Naive thymus-derived CD4-positive, alpha-beta T cell (primary cell): ENCODE measurements at regions not wholly inside any gene's neighbourhood (a gene's known extent, or its start where the extent isn't known, plus 50 kb on each side); places are given as distances from the start of the nearest gene placed in this dataset.
"Not testable (repeated sequence)": the region's sequence is repeated elsewhere in the genome, so short reads cannot be mapped to it uniquely, and the experiment has no call there.

Source experiments
- ATAC-seq: fragments of 150-1000 bp; cut with Tn5 transposase; 2 replicates; pipeline ENCODE4 v1.10.0; 2021; ENCODE audit warnings: mild to moderate bottlenecking, moderate library complexity
- CTCF ChIA-PET: fragments of 350-600 bp; sonication (Branson Sonifier 250); formaldehyde crosslinking; loops from one replicate; lab custom pipeline; 2021; ENCODE audit warnings: antibody characterized with exemption; lab: Charles Lee
- POLR2A ChIA-PET: fragments of 350-600 bp; sonication (Branson Sonifier 250); formaldehyde crosslinking; loops from one replicate; lab custom pipeline; 2021; ENCODE audit warnings: antibody characterized with exemption, inconsistent platforms; lab: Charles Lee
- DNase-seq, 9 donors: peaks; one replicate each; pipeline versions ENCODE4 v3.0.0 to v3.0.0-alpha.2; 2020 to 2022; ENCODE audit warnings: mixed read lengths in 1 of 9
- H3K27ac ChIP-seq: one replicate; pipeline ENCODE4 v1.7.0; 2013; ENCODE audit warnings: mild to moderate bottlenecking, low read depth, low read length, moderate library complexity
- H3K27me3 ChIP-seq, 2 donors: one replicate each; pipeline ENCODE4 v1.7.0; 2013; ENCODE audit warnings: low read length in 2 of 2, mild to moderate bottlenecking in 2 of 2, moderate library complexity in 2 of 2; ENCODE audit not compliant: control insufficient read depth in 2 of 2, insufficient read depth in 2 of 2
- H3K36me3 ChIP-seq, 3 experiments: 1 replicate in 2 of 3; 2 replicates in 1 of 3; pipeline ENCODE4 v1.7.0; 2013; ENCODE audit warnings: low read length in 3 of 3, mild to moderate bottlenecking in 3 of 3, moderate library complexity in 1 of 3; ENCODE audit not compliant: insufficient read depth in 3 of 3, control insufficient read depth in 2 of 3
- H3K4me1 ChIP-seq, 2 donors: one replicate each; pipeline ENCODE4 v1.7.0; 2013; ENCODE audit warnings: low read length in 2 of 2, mild to moderate bottlenecking in 2 of 2, moderate library complexity in 1 of 2; ENCODE audit not compliant: control insufficient read depth in 2 of 2, insufficient read depth in 2 of 2
- H3K4me3 ChIP-seq: 2 replicates; pipeline ENCODE4 v1.7.0; 2013; ENCODE audit warnings: mild to moderate bottlenecking, low read length
- H3K9me3 ChIP-seq, 3 experiments: 1 replicate in 2 of 3; 2 replicates in 1 of 3; pipeline ENCODE4 v1.7.0; 2013; ENCODE audit warnings: low read length in 3 of 3; ENCODE audit not compliant: control insufficient read depth in 2 of 3
- H3K27ac Mint-ChIP-seq, 9 donors: one replicate each; pipeline ENCODE4 v1.8.0; 2020 to 2022; ENCODE audit warnings: mixed read lengths in 9 of 9, mild to moderate bottlenecking in 8 of 9, moderate library complexity in 5 of 9, inconsistent platforms in 2 of 9
- H3K27me3 Mint-ChIP-seq, 5 donors: one replicate each; pipeline ENCODE4 v1.8.0; 2021 to 2022; ENCODE audit warnings: mixed read lengths in 5 of 5, mild to moderate bottlenecking in 1 of 5
- H3K36me3 Mint-ChIP-seq, 5 donors: one replicate each; pipeline ENCODE4 v1.8.0; 2020 to 2022; ENCODE audit warnings: mixed read lengths in 5 of 5, mild to moderate bottlenecking in 3 of 5, inconsistent platforms in 1 of 5
- H3K4me1 Mint-ChIP-seq, 7 donors: one replicate each; pipeline ENCODE4 v1.8.0; 2020 to 2022; ENCODE audit warnings: mixed read lengths in 7 of 7, mild to moderate bottlenecking in 3 of 7, inconsistent platforms in 1 of 7
- H3K4me3 Mint-ChIP-seq, 10 donors: one replicate each; pipeline ENCODE4 v1.8.0; 2020 to 2022; ENCODE audit warnings: mild to moderate bottlenecking in 10 of 10, mixed read lengths in 10 of 10, moderate library complexity in 6 of 10, inconsistent platforms in 2 of 10
- H3K9me3 Mint-ChIP-seq, 11 donors: one replicate each; pipeline ENCODE4 v1.8.0; 2020 to 2022; ENCODE audit warnings: mixed read lengths in 11 of 11, mild to moderate bottlenecking in 4 of 11, inconsistent platforms in 1 of 11, moderate library complexity in 1 of 11
- intact Hi-C, 2 donors: fragments of 100-400 bp; cut with micrococcal nuclease; formaldehyde crosslinking; loops; one replicate each; pipeline ENCODE4 v1.15.1; 2023

GRCh38 chrX:63167002-63167401 lies 184.1 kb downstream of the SPIN4 start:
- not testable (repeated sequence) for H3K4me1 Mint-ChIP-seq, ATAC-seq

GRCh38 chrX:63160994-63161393 lies 190.1 kb downstream of the SPIN4 start:
- H3K4me3 ChIP-seq, H3K4me1 Mint-ChIP-seq, H3K36me3 ChIP-seq, H3K4me1 ChIP-seq, H3K27ac ChIP-seq, ATAC-seq, DNase-seq, H3K27ac Mint-ChIP-seq, H3K27me3 Mint-ChIP-seq, H3K36me3 Mint-ChIP-seq, H3K4me3 Mint-ChIP-seq, H3K27me3 ChIP-seq, H3K9me3 Mint-ChIP-seq, CTCF ChIA-PET, intact Hi-C loops, H3K9me3 ChIP-seq, POLR2A ChIA-PET: not testable (repeated sequence)

More at GRCh38 chrX:63167002-63167401, 184.1 kb downstream of the SPIN4 start:
- DNase-seq, H3K27ac ChIP-seq, intact Hi-C loops, H3K27me3 ChIP-seq, POLR2A ChIA-PET, H3K27ac Mint-ChIP-seq, H3K27me3 Mint-ChIP-seq, H3K4me3 ChIP-seq, H3K36me3 Mint-ChIP-seq, H3K4me3 Mint-ChIP-seq, H3K9me3 ChIP-seq, H3K4me1 ChIP-seq, CTCF ChIA-PET, H3K9me3 Mint-ChIP-seq, H3K36me3 ChIP-seq: not testable (repeated sequence)

GRCh38 chrX:63160340-63160739 lies 190.8 kb downstream of the SPIN4 start:
- DNase-seq, H3K27ac Mint-ChIP-seq, H3K27ac ChIP-seq, H3K9me3 Mint-ChIP-seq, H3K9me3 ChIP-seq, H3K27me3 Mint-ChIP-seq, intact Hi-C loops, H3K36me3 ChIP-seq, CTCF ChIA-PET, H3K4me1 Mint-ChIP-seq, H3K4me3 Mint-ChIP-seq, POLR2A ChIA-PET, H3K27me3 ChIP-seq, H3K4me1 ChIP-seq, ATAC-seq, H3K4me3 ChIP-seq, H3K36me3 Mint-ChIP-seq: not testable (repeated sequence)

GRCh38 chrX:63145526-63145925 lies 205.6 kb downstream of the SPIN4 start:
- ATAC-seq, CTCF ChIA-PET, H3K9me3 Mint-ChIP-seq, H3K36me3 ChIP-seq, H3K4me1 ChIP-seq, H3K4me3 Mint-ChIP-seq, H3K27me3 Mint-ChIP-seq, H3K4me3 ChIP-seq, H3K27ac Mint-ChIP-seq, H3K4me1 Mint-ChIP-seq, POLR2A ChIA-PET, intact Hi-C loops, H3K27me3 ChIP-seq, DNase-seq, H3K9me3 ChIP-seq, H3K27ac ChIP-seq, H3K36me3 Mint-ChIP-seq: not testable (repeated sequence)

- DNase-seq, H3K9me3 Mint-ChIP-seq, H3K36me3 ChIP-seq, H3K9me3 ChIP-seq, H3K4me3 Mint-ChIP-seq, H3K27me3 ChIP-seq, H3K27ac Mint-ChIP-seq, ATAC-seq, intact Hi-C loops, POLR2A ChIA-PET, H3K4me1 ChIP-seq, H3K36me3 Mint-ChIP-seq, H3K27ac ChIP-seq, H3K4me1 Mint-ChIP-seq, CTCF ChIA-PET, H3K4me3 ChIP-seq, H3K27me3 Mint-ChIP-seq: not testable (repeated sequence)
These were observed 208.5 kb downstream of the SPIN4 start for GRCh38 chrX:63142588-63142987.

- H3K4me3 Mint-ChIP-seq, H3K27ac Mint-ChIP-seq, H3K9me3 Mint-ChIP-seq, ATAC-seq, H3K4me1 ChIP-seq, DNase-seq, H3K27me3 ChIP-seq, H3K27ac ChIP-seq, H3K9me3 ChIP-seq, H3K27me3 Mint-ChIP-seq, H3K4me3 ChIP-seq, POLR2A ChIA-PET, H3K4me1 Mint-ChIP-seq, H3K36me3 ChIP-seq, intact Hi-C loops, CTCF ChIA-PET, H3K36me3 Mint-ChIP-seq: not testable (repeated sequence)
These were observed 215.3 kb downstream of the SPIN4 start for GRCh38 chrX:63135859-63136258.

GRCh38 chrX:63128509-63128908 lies 222.6 kb downstream of the SPIN4 start:
- Mint-ChIP-seq H3K27me3 (peaks cover 0 to 3% (median 0%) of the 10 kb centered on the region in 5 donors), H3K36me3 (no peaks in the 10 kb centered on the region), H3K27ac (peak overlapping the region in 2 of 9 donors; percentile 61 to 65), H3K4me3 (no peak overlapping the region), H3K4me1 (no peaks in the 10 kb centered on the region), H3K9me3 (no peaks in the 10 kb centered on the region)
- H3K36me3 ChIP-seq = no peaks in the 10 kb centered on the region
- H3K4me1 ChIP-seq = no peaks in the 10 kb centered on the region
- no peak overlapping the region for H3K27ac ChIP-seq
- ATAC-seq (no peak), DNase-seq (peak in 4 of 9 donors; percentile 2 to 16 (median 10))
- ChIA-PET CTCF (no interaction called here), POLR2A (no interaction called here)
- no peaks in the 10 kb centered on the region for H3K9me3 ChIP-seq
- intact Hi-C loops = no loop called here
- H3K27me3 ChIP-seq = no peaks in the 10 kb centered on the region
- no peak overlapping the region for H3K4me3 ChIP-seq
